HepG2 (cell line): ENCODE measurements at regions not wholly inside any gene's neighbourhood (a gene's known extent, or its start where the extent isn't known, plus 50 kb on each side); places are given as distances from the start of the nearest gene placed in this dataset.

Experiments
- HMGXB3 ChIP-seq: sonication (generic); formaldehyde crosslinking; IDR thresholded peaks from 2 replicates; pipeline ENCODE4 v1.4.0; 2020; ENCODE audit warnings: missing genetic modification reagents, borderline replicate concordance
- HNRNPLL ChIP-seq: fragments of 200-400 bp; formaldehyde crosslinking; IDR thresholded peaks from 2 replicates; pipeline ENCODE4 v1.6.1; 2017; ENCODE audit warnings: mild to moderate bottlenecking, low read depth, low read length; ENCODE audit not compliant: poor library complexity, severe bottlenecking
- SETDB1 ChIP-seq: sonication (generic); formaldehyde crosslinking; IDR thresholded peaks from 2 replicates; pipeline ENCODE4 v1.5.1; 2020; ENCODE audit warnings: missing genetic modification reagents, mild to moderate bottlenecking, borderline replicate concordance
- TF ChIP-seq, protein P1 (sequence below): sonication (generic); formaldehyde crosslinking; IDR thresholded peaks from 2 replicates; pipeline ENCODE4 v1.5.1; 2020; ENCODE audit warnings: mild to moderate bottlenecking, missing genetic modification reagents, borderline replicate concordance

- TF ChIP-seq HMGXB3 = no peak
- TF ChIP-seq SETDB1 (CRISPR knock-in tag) = no peak
- TF ChIP-seq, protein P1, sequence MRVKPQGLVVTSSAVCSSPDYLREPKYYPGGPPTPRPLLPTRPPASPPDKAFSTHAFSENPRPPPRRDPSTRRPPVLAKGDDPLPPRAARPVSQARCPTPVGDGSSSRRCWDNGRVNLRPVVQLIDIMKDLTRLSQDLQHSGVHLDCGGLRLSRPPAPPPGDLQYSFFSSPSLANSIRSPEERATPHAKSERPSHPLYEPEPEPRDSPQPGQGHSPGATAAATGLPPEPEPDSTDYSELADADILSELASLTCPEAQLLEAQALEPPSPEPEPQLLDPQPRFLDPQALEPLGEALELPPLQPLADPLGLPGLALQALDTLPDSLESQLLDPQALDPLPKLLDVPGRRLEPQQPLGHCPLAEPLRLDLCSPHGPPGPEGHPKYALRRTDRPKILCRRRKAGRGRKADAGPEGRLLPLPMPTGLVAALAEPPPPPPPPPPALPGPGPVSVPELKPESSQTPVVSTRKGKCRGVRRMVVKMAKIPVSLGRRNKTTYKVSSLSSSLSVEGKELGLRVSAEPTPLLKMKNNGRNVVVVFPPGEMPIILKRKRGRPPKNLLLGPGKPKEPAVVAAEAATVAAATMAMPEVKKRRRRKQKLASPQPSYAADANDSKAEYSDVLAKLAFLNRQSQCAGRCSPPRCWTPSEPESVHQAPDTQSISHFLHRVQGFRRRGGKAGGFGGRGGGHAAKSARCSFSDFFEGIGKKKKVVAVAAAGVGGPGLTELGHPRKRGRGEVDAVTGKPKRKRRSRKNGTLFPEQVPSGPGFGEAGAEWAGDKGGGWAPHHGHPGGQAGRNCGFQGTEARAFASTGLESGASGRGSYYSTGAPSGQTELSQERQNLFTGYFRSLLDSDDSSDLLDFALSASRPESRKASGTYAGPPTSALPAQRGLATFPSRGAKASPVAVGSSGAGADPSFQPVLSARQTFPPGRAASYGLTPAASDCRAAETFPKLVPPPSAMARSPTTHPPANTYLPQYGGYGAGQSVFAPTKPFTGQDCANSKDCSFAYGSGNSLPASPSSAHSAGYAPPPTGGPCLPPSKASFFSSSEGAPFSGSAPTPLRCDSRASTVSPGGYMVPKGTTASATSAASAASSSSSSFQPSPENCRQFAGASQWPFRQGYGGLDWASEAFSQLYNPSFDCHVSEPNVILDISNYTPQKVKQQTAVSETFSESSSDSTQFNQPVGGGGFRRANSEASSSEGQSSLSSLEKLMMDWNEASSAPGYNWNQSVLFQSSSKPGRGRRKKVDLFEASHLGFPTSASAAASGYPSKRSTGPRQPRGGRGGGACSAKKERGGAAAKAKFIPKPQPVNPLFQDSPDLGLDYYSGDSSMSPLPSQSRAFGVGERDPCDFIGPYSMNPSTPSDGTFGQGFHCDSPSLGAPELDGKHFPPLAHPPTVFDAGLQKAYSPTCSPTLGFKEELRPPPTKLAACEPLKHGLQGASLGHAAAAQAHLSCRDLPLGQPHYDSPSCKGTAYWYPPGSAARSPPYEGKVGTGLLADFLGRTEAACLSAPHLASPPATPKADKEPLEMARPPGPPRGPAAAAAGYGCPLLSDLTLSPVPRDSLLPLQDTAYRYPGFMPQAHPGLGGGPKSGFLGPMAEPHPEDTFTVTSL (CRISPR knock-in tag) = no peak
- no peak for TF ChIP-seq HNRNPLL
Observed at GRCh38 chr12:11553871-11554533, 95.5 kb upstream of the ETV6 start.
